NB4 (cell line): ENCODE measurements at regions not wholly inside any gene's neighbourhood (a gene's known extent, or its start where the extent isn't known, plus 50 kb on each side); places are given as distances from the start of the nearest gene placed in this dataset.
A peak's percentile ranks its signal among the peaks of the same experiment; 100 is the strongest.

Experiments
- DNase-seq: peaks from one replicate; pipeline ENCODE4 v3.0.0; 2010; ENCODE audit warnings: low read depth
- H3K4me3 ChIP-seq: one replicate; pipeline ENCODE4 v1.5.1; 2011; ENCODE audit warnings: mild to moderate bottlenecking, low read depth, low read length, moderate library complexity
- CTCF ChIP-seq: IDR thresholded peaks from one replicate; pipeline ENCODE4 v1.5.1; 2012; ENCODE audit warnings: low read depth, low read length
- MAX ChIP-seq: IDR thresholded peaks from 2 replicates; pipeline ENCODE4 v1.6.1; 2011; ENCODE audit warnings: low read depth, low read length
- MYC ChIP-seq: IDR thresholded peaks from 2 replicates; pipeline ENCODE4 v1.6.1; 2011; ENCODE audit warnings: low read depth, low read length
- POLR2A ChIP-seq: IDR thresholded peaks from 2 replicates; pipeline ENCODE4 v1.6.1; 2011; ENCODE audit warnings: mild to moderate bottlenecking; ENCODE audit not compliant: insufficient read length; ENCODE audit errors: extremely low read depth

GRCh38 chr3:124461126-124461525 is 269.1 kb upstream of the UMPS start:
- no peak overlapping the region for H3K4me3 ChIP-seq
- no peak for DNase-seq
- TF ChIP-seq MAX (no peak), CTCF (no peak), MYC (no peak), POLR2A (no peak)

- no peak overlapping the region for H3K4me3 ChIP-seq
These were observed 268.2 kb upstream of the UMPS start for GRCh38 chr3:124461838-124462632.

GRCh38 chr3:124463234-124463633 is 267.0 kb upstream of the UMPS start:
- H3K4me3 ChIP-seq = no peak overlapping the region
- no peak for TF ChIP-seq MYC
- TF ChIP-seq MAX = no peak
- TF ChIP-seq CTCF = no peak
- TF ChIP-seq POLR2A = no peak
- no peak for DNase-seq

More at GRCh38 chr3:124461838-124462632, 268.2 kb upstream of the UMPS start:
- no peak for DNase-seq
- TF ChIP-seq MAX (no peak), POLR2A (no peak), CTCF (no peak), MYC (no peak)

- H3K4me3 ChIP-seq = no peak overlapping the region
- DNase-seq = peak; percentile 56
- TF ChIP-seq MYC (no peak), MAX (0 out of 2 replicates have a peak, but pooled peaks have one; percentile 6), CTCF (peak; percentile 92), POLR2A (no peak)
These were observed 262.0 kb upstream of the UMPS start for GRCh38 chr3:124467980-124468902.

- DNase-seq = peak; percentile 2
- TF ChIP-seq MYC (no peak), CTCF (no peak), MAX (no peak), POLR2A (no peak)
- H3K4me3 ChIP-seq = no peak overlapping the region
These were observed 260.7 kb upstream of the UMPS start for GRCh38 chr3:124469555-124469954.
